Kidney tubule cell (primary cell): ENCODE measurements at regions not wholly inside any gene's neighbourhood (a gene's known extent, or its start where the extent isn't known, plus 50 kb on each side); places are given as distances from the start of the nearest gene placed in this dataset.
"Not testable (repeated sequence)": the region's sequence is repeated elsewhere in the genome, so short reads cannot be mapped to it uniquely, and the experiment has no call there.

Source experiments
- DNase-seq: peaks from one replicate; pipeline ENCODE4 v3.0.0-alpha.2; 2018; ENCODE audit warnings: low spot score

- DNase-seq, result no peak
These were observed 242.9 kb upstream of the ZFP64 start for GRCh38 chr20:52434453-52434852.

DNA sequence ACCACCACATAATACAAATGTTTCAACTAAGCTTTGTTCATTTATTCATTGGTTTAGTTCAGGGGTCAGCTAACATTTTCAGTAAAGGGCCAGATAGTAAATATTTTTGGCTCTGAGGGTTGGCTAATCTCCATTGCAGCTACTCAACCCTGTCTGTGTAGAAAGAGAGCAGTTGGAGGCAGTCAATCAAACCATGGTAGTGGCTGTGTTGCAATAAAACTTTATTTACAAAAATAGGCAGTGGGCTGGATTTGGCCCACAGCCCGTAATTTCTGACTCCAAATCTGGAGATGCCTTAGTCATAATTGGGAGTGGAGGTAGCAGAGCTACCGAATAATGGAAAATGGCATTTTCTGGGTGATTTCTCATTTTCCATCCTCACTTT is 242.5 kb upstream of the ZFP64 start:
- no peak for DNase-seq

DNA sequence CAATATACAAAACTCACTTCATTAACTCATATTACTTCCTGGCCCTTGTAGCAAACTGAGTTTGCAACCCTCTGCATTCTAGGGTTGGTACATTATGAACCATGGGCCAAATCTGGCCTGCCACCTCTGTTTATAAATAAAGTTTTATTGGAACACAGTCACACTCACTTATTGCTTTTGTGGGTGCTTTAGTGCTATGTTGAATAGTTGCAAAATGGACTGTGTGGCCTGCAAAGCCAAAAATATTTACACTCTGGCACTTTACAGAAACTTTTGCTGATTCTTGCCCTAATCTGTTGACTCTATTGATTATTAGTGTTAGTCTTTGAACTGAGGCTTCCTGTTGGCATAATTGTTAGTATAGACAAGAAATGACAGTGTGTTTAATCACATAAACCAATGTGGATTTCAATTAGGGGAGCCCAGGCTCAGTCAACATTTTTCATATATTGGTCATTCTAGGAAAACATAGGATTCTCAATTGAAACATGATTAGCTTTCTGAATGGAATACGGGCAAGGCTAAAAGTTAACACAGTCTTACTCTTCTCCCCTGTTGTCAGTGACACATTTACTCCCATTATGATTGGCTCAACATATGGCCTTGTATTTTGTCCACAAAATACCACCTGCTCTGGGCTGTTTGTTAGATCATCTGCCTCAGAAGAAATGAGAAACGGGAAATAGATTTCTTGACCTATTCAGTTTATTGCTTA is 241.9 kb upstream of the ZFP64 start:
- DNase-seq, result no peak

DNA sequence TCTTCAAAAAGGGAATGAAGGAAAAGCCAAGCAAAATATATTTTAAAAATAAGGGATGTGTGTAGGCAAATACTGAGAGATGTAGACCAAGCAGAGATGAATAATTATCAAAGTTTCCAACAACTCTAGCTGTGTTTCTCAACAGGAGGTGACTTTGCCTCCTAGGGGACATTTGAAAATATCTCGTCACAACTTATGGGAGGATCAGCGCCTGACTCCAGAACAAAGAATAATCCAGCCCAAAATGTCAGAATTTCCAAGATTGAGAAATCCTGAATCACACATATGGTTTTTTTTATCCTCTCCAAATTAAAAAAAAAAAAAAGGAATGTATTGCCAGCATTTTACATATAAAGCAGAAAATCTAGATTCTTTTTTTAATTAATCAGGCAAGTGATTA is 241.2 kb upstream of the ZFP64 start:
- DNase-seq, result no peak

- no peak for DNase-seq
These were observed 237.4 kb upstream of the ZFP64 start for GRCh38 chr20:52429029-52429428.

DNA sequence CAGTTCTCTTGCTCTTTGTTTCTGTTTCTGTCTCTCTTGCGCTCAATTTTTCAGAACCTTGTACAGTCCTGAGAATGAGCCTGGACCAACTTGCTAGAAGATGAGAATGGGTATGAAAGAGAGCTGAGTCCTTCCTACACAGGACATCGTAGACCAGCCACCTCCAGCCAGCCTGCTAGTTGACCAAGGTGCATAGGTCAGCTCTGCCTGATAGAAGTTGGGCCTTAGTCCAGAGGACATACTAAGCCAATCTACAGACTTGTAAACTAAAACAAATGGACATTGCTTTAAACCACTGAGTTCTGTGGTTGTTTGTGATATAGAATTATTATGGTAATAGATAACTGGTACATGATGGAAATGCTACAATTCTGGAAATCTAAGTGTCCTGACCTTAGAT is 236.4 kb upstream of the ZFP64 start:
- DNase-seq, result no peak

DNA sequence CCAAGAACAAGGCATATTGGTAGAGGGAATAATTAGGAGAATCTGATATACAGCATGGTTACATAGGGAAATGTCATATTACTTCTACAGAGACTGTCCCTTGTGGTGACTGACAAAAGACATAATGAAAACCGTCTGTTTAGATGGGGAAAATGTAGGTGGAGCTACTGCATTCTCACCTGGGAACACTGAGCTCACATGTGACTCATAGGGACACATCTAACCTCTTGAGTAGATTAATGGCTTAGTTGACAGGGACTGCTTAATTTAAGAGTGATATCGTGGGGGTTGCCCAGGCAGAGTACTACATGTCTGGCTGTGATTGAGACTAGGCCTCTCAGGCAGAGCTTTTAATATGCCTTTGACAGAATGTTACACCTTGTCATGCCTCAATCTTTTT is 235.3 kb upstream of the ZFP64 start:
- DNase-seq, result peak; percentile 15

DNA sequence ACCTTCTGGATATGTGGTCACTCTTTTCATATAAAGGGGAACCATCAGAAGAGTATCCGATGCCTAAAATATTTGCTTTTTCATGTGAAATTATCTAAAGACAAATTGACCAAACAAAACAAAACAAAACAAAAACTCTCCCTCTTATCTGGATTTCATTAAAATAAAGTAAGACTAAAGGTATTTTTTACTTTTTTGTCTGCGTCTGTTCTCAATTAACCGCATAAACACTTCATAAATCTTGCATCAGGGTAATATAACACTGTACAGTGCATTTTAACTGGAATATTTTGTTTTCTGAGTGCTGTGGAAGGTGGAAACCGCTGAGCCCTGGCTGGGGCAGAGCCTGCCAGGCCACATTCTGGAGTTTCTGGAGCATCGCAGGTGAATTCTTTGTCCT is 234.1 kb upstream of the ZFP64 start:
- DNase-seq, result no peak

DNA sequence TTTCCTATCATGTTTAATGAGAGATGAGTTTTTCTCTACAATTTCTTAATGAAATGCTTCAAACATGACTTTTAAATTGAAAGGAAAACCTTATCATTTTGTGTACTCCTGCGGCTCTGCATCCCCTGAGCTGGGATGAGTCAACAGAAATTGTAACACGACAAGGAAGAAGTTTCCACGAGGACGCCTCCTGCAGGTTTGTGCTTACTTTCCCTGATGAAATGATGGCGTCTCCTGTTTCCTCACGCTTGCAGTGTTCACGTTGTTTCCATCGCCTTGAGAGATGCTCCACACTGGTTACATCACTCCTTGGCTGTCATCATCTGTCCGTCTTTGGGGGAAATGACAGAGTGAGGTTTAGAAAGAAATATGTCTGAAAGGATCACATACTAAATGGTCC is 233.7 kb upstream of the ZFP64 start:
- DNase-seq, result peak; percentile 10

GRCh38 chr20:52424357-52424942 is 232.9 kb upstream of the ZFP64 start:
- not testable (repeated sequence) for DNase-seq

DNA sequence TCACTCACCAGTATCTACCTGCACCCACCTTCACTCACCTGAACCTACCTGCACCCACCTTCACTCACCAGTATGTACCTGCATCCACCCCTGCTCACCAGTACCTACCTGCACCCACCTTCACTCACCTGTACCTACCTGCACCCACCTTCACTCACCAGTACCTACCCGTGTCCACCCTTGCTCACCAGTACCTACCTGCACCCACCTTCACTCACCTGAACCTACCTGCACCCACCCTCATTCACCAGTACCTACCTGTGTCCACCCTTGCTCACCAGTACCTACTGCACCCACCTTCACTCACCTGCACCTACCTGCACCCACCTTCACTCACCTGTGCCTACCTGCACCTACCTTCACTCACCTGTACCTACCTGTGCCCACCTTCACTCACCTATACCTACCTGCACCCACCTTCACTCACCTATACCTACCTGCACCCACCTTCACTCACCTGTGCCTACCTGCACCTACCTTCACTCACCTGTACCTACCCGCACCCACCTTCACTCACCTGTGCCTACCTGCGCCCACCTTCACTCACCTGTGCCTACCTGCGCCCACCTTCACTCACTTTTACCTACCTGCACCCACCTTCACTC is 232.1 kb upstream of the ZFP64 start:
- DNase-seq, result not testable (repeated sequence)

GRCh38 chr20:52422574-52423336 is 231.2 kb upstream of the ZFP64 start:
- no peak for DNase-seq

DNA sequence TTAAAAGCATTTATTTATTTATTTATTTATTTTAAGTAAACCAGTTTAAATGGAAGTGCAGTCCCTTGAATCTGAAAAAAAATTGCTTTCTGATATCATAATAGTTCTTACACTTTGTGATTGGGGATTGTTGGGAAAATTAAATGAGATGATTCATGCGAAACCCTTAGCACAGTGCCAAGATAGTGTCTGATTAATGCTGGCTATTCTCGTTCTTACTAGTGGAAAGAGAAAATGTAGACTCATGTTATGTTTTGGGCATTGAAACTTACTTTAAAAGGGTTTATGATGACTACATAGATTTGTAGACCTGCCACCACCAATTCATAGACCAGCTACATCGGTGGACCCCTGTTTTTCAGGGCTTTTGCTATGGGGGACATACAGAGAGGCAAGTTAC is 229.2 kb upstream of the ZFP64 start:
- no peak for DNase-seq

GRCh38 chr20:52419205-52419604 is 227.6 kb upstream of the ZFP64 start:
- DNase-seq, result no peak

DNA sequence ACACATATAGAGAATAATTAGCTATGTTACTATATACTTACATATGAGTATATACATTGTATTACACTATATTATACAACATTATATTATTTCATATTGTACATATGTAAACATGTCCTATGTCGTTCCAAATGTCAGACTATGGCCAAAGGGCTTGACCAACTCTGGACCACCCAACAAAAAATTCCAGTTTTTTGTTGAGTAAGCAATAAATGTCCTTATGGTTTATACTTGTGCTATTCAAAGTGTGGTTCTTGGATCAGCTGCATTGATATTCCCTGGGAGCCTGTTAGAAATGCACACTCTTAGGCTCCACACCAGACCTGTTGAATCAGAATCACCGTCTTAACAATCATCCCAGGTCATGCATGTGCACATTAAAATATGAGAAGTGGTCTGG is 225.4 kb upstream of the ZFP64 start:
- no peak for DNase-seq

DNA sequence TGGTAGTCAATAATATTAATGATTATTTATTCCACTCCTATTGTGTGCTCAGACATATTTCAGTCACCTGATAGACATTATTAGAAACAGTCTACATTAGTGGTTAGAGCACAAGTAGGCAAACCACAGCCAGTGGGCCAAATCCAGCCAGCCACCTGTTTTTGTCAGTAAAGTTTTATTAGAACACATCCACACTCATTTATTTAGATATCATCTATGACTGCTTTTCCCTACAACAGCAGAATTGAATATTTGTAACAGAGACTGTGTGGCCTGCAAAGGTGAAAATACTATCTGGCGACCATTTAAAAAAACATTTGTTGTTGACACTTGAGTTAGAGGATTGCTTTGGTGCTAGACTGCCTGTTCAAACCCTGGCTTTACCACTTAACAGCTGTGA is 220.0 kb upstream of the ZFP64 start:
- no peak for DNase-seq

DNA sequence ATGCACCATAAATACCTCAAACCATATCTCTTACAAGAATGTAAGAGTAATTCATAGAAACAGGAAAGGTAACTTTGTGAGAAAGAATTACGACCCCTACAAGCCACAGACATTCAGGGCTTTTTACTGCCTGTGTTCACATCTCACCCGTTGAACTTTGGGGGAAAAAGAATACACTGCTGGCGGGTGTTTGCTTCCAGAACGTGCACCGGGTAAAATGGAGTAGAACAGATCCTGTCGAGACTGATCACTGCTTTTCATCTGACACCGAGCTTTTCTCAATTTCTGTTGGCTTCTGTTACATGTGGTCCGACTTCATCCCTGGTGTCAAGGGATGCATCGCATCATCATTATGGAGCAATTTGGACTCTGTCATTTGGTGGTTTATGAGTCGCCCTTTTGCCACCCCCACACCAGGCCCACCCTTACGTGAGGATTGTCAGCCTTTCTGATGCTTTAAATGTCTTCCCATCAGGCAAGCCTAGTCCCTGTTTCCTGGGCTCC is 219.2 kb upstream of the ZFP64 start:
- DNase-seq, result no peak

DNA sequence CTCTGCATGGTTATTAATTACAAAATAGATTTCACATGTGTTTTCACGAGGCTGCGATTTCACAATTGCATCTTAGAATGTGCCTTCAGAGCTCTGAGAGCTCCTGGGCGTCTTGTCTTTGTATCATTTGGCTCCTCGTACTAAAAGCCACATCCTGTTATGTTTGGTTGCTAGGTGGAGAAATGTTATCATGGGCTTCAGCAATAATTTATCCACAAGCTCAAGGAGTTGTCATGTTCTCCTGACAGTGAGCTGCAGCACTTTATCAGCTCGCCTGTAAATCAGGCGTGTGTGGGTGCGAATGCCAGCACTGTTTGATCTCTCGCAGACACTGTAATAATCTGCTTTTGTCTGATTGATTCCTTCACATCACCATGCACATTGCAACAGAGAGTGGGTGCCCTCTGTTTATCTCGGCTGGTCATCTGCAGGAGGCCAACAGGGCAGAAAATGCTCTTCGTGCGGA is 218.6 kb upstream of the ZFP64 start:
- peak; percentile 13 for DNase-seq

- DNase-seq, result no peak
These were observed 214.4 kb upstream of the ZFP64 start for GRCh38 chr20:52405986-52406385.

GRCh38 chr20:52405417-52405816 is 213.8 kb upstream of the ZFP64 start:
- DNase-seq, result peak; percentile 13

DNA sequence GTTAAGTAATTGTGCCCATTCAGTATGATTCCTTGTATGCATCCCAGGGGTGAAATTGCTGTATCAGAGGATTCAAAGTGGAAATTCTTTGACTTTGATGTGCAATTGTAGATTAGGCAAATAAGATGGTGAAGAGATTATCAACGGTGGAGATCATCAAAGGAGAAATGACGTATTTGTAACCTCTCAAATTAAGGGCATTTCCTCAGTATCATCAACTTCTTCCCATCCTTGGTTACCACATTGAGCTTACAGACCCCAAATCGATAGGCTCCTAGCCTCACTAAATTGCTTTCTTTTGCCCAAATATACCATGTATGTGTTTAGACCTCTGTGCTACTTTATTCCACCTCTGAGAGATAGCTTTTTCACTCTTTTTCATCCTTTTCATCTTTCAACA is 213.1 kb upstream of the ZFP64 start:
- DNase-seq, result no peak

DNA sequence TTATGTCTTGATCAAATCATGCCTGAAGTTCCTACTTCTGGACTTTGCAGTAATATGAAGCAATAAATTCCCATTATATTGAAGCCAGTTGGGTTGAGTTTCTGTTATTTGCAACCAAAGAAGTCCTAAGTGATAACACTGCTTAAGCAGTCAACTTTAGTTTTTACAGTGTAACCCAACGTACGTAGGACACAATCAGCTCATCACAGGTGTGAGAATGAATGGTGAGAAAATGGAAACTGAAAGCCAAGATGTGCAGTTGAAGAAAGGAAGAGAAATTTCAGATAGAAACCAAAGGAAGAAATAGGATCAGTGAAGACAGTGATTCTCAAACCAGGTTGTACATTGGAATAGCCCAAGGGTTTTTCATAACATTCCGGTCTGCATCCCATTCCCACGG is 211.4 kb upstream of the ZFP64 start:
- DNase-seq, result no peak

DNA sequence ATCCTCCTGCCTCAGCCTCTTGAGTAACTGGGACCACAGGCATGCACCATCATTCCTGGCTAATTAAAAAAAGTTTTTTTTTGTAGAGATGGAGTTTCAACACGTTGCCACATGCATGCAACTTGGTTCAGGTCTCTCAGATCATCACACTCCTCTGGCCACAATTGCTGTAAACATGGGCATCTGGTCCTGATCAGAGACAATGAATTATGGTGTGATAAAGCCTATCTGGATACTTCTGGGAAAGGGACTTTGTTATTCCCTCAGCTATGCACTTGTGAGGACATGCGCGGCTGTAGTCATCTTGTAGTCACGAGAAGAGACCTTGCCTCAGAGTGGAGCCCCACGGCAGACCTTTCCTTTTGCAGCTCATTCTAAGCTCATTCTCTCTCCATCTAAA is 210.9 kb upstream of the ZFP64 start:
- no peak for DNase-seq
